NB4 (cell line): ENCODE measurements at regions not wholly inside any gene's neighbourhood (a gene's known extent, or its start where the extent isn't known, plus 50 kb on each side); places are given as distances from the start of the nearest gene placed in this dataset.

ENCODE experiments used
- DNase-seq: peaks from one replicate; pipeline ENCODE4 v3.0.0; 2010; ENCODE audit warnings: low read depth
- H3K4me3 ChIP-seq: one replicate; pipeline ENCODE4 v1.5.1; 2011; ENCODE audit warnings: mild to moderate bottlenecking, low read depth, low read length, moderate library complexity
- MYC ChIP-seq: IDR thresholded peaks from 2 replicates; pipeline ENCODE4 v1.6.1; 2011; ENCODE audit warnings: low read depth, low read length
- POLR2A ChIP-seq: IDR thresholded peaks from 2 replicates; pipeline ENCODE4 v1.6.1; 2011; ENCODE audit warnings: mild to moderate bottlenecking; ENCODE audit not compliant: insufficient read length; ENCODE audit errors: extremely low read depth
- TF ChIP-seq, protein P1 (sequence below): IDR thresholded peaks from one replicate; pipeline ENCODE4 v1.5.1; 2012; ENCODE audit warnings: low read depth, low read length
- TF ChIP-seq, protein P2 (sequence below): IDR thresholded peaks from 2 replicates; pipeline ENCODE4 v1.6.1; 2011; ENCODE audit warnings: low read depth, low read length

DNA sequence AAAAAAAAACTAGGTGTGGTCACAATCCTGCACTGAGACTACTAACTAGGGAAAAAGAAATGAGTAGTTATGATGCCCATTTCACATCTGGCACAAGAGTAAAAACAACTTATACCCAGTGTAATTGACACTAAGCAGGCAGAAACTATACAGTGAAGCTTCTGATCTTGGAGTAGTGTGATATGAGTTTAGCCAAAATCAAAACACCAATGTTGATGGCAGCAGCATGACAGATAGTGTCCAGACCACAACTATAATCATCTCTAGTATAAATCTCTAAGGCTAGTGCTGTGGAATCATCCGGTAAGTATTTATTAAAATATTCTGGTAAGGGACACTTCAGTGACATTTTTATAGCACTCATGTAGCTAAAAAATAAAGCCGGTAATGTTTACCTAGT, 108.5 kb upstream of the EPHA6 start:
- no peak overlapping the region for H3K4me3 ChIP-seq

DNA sequence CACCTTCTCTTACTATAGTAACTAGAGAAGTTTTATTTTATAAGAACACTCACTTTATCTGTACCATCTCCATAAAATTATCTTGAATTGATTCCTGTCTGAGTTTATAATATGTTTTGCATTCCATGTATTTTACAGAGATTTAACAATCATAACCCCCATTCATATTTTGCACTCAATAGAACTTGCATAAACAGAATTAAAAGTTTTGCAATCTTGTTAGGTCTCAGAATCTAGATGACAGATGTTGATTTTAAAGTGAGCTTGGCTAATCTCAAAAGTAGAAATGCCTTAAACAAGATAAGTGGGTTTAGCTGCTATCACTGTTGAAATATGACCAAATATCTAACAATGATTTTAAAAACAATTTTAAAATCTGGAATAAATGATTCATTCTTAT, 107.9 kb upstream of the EPHA6 start:
- DNase-seq: no peak
- TF ChIP-seq, protein P1, sequence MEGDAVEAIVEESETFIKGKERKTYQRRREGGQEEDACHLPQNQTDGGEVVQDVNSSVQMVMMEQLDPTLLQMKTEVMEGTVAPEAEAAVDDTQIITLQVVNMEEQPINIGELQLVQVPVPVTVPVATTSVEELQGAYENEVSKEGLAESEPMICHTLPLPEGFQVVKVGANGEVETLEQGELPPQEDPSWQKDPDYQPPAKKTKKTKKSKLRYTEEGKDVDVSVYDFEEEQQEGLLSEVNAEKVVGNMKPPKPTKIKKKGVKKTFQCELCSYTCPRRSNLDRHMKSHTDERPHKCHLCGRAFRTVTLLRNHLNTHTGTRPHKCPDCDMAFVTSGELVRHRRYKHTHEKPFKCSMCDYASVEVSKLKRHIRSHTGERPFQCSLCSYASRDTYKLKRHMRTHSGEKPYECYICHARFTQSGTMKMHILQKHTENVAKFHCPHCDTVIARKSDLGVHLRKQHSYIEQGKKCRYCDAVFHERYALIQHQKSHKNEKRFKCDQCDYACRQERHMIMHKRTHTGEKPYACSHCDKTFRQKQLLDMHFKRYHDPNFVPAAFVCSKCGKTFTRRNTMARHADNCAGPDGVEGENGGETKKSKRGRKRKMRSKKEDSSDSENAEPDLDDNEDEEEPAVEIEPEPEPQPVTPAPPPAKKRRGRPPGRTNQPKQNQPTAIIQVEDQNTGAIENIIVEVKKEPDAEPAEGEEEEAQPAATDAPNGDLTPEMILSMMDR: no peak
- TF ChIP-seq, protein P2, sequence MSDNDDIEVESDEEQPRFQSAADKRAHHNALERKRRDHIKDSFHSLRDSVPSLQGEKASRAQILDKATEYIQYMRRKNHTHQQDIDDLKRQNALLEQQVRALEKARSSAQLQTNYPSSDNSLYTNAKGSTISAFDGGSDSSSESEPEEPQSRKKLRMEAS: no peak
- TF ChIP-seq POLR2A (no peak), MYC (no peak)
- H3K4me3 ChIP-seq: no peak overlapping the region

More for the DNA sequence above, 108.5 kb upstream of the EPHA6 start:
- TF ChIP-seq MYC (no peak), POLR2A (no peak)
- TF ChIP-seq, protein P2: no peak
- TF ChIP-seq, protein P1: no peak
- DNase-seq: no peak

DNA sequence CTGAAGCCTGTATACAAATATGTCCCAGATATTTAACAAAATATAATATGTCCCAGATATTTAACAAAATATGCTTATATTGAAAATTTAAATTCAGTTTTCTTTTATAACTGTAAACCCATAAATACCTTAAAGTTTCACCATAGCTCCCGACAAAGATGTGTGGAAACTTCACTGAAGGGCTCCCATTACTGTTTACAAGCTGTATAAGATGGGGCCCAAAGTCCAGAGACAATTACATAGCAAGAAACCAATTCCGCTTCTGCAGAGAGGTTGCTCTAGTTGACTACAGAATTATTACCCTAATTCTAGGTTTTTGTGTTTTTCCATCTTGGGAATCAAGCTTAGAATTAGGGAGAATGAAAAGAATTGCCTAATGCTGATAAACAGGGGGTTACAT, 102.6 kb upstream of the EPHA6 start:
- TF ChIP-seq, protein P1: no peak
- TF ChIP-seq MYC (no peak), POLR2A (no peak)
- TF ChIP-seq, protein P2: no peak
- no peak for DNase-seq
- H3K4me3 ChIP-seq: no peak overlapping the region

DNA sequence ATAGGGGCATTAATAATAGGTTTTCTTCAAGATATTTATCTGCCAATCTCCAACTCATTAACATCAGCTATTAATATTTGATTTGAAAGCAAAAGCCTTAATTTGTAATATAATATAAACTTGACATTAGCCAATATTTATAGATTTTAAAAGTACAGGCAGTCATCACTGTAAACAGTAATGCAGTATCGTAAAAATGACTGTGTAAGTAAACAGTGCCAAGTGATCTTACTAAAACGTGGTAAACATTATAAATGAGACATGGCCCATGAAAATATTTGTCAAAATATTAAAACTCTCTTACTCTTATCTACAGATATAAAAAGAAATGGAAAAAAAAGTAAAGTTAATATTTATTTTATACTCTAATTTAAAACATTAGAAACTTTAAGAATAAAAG, 101.6 kb upstream of the EPHA6 start:
- no peak overlapping the region for H3K4me3 ChIP-seq
- DNase-seq: no peak
- TF ChIP-seq POLR2A (no peak), MYC (no peak)
- TF ChIP-seq, protein P1: no peak
- TF ChIP-seq, protein P2: no peak

DNA sequence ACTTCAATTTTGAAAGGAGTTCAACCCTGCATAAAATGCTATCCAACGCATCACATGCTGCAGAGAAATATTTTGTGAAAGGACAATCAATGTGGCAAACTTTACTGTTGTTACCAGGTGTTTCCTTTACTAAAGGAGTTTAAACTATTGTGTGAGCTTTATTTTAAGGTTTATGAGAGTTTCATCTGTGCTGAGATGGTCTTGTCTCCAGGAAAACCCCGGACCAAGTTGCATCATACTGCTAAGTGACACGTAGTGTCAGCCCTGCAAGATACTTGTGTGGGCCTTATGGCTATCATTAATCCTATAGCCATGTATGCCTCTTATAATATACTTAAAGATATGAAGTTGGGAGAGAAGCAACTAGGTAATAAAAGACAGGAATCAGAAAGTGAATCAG, 94.5 kb upstream of the EPHA6 start:
- DNase-seq: no peak
- no peak overlapping the region for H3K4me3 ChIP-seq
- TF ChIP-seq MYC (no peak), POLR2A (no peak)
- TF ChIP-seq, protein P1: no peak
- TF ChIP-seq, protein P2: no peak

DNA sequence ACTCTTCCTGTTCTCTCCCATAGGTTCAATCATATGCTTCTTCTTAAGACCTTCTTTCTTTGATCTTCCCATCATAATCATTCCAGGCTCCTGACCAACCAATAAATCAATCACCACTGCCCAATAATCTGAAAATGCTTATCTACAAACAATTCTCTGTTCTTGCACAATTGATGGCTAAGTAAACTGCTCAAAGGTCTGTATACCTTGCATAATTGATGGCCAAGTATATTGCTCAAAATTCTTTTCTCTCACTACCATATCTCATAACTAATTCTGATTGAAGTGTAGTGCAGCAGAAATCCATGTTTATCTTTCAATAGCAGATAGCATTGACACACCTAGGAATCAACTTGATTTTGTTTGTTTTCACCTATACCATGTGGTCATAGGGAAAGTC, 83.4 kb upstream of the EPHA6 start:
- H3K4me3 ChIP-seq: no peak overlapping the region
- TF ChIP-seq, protein P1: no peak
- TF ChIP-seq POLR2A (no peak), MYC (no peak)
- TF ChIP-seq, protein P2: no peak
- DNase-seq: no peak
